NCI-H2171 (cell line): ENCODE measurements at regions not wholly inside any gene's neighbourhood (a gene's known extent, or its start where the extent isn't known, plus 50 kb on each side); places are given as distances from the start of the nearest gene placed in this dataset.

Experiments used
- DNase-seq: peaks from one replicate; lab custom pipeline; 2025; lab: John Stamatoyannopoulos, UW

DNA sequence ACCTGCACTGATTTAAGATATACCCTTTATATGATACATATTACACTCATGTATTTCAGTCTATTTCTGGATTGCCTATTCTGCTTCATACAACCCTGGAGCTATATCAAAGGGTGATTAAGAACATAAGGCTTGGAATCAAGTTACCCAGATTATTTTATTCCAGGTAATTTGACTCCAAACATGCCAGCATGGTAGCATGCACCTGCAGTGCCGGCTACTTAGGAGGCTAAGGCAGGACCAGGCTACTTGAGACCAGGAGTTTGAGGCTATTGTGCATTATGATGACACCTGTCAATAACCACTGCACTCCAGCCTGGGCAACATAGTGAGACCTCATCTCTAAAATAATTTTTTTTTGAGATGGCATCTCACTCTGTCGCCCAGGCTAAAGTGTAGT is 50.4 kb upstream of the NEO1 start:
- peak; percentile 57 for DNase-seq

GRCh38 chr15:73000293-73000692 is 52.0 kb upstream of the NEO1 start:
- DNase-seq = no peak

- DNase-seq = no peak
Observed at GRCh38 chr15:72999586-72999985, 52.7 kb upstream of the NEO1 start.

GRCh38 chr15:72998681-72999466 is 53.4 kb upstream of the NEO1 start:
- no peak for DNase-seq

DNA sequence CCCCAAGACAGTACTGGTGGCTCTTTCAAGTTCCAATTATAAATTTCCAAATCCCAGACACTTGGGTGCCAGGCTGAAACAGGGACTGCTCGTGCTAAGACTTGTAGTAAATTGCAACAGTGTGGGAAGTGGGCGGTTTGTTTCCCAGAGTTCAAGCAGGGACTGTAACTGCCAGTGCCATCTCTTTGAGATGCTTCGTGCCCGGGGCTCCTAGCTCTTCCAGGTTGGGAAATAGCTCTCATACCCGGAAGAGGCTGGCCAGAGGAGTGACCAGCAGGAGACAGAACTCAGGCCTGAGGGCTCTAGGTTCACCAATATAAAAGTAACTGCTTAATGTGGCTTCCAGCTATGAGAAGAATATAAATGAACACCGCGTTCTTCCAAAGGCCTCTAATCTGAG is 54.0 kb upstream of the NEO1 start:
- no peak for DNase-seq

- no peak for DNase-seq
Observed at GRCh38 chr15:72995849-72996248, 56.4 kb upstream of the NEO1 start.

DNA sequence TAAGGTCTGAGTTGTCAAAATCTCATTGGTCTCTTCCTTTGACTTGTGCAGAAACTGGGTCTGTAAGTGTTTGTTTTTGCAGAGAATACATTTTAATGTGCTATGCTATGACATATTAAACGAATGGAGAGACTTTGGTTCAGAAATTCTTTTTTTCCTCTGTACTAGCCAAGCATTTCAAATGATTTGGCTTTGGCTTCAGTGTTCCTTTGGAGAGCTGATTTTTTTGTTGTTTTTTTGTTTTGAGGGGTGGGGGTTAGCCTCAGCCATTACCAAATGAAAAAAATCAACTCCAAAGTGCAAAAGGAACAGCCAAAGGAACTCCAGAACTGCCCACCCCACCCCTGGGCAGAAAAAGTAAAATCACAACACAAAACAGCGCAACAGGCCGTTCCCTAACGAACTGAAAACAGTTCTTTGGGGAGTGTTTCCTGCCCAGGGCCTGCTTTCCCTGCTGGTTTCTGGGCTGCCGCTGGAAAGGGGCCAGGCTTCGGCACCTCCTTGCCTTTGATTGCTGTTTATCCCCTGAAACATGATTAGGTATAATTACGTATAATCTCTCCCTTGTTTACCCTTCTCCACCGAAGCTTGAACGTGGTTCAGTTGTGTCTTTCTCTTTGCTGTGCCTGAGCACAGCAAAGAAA is 57.6 kb upstream of the NEO1 start:
- DNase-seq = peak; percentile 56

- no peak for DNase-seq
Observed at GRCh38 chr15:72992841-72993252, 59.4 kb upstream of the NEO1 start.

- DNase-seq = no peak
Observed at GRCh38 chr15:72991026-72991425, 61.2 kb upstream of the NEO1 start.

- DNase-seq = no peak
Observed at GRCh38 chr15:72983801-72984545, 68.3 kb upstream of the NEO1 start.

DNA sequence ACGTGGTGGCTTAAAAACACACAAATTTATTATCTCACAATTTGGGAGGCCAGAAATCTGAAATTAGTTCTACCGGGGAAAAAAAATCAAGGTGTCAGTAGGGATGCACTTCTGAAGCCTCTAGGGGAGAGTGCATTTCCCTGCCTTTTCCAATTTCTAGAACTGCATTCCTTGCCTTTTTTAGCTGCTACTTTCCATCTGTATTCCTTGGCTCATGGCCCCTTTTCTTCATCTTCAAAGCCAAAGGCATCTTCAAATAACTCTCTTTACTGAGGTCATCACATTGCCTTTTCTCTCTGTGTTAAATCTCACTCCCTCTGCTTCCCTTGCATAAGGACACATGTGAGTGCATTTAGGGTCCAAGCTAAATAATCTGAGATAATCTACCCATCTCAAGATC is 69.5 kb upstream of the NEO1 start:
- no peak for DNase-seq

DNA sequence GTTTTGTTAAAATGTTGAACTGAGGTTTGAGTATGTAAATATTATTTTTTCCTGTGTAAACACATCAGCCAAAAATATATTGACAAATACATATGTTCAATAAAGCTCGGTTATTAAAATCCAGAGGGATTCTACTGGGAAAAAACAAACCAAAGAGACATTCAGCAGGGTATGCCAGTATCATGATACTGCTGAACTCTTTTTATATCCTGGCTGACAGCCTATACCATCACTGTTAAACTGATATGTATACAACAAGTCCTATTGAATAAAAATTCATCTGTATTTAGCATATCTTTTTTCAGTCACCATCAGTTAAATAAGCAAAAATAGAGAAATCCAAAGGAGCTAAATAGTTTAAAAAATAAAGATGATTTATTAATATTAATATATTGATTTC is 71.6 kb upstream of the NEO1 start:
- no peak for DNase-seq

GRCh38 chr15:72979791-72980190 is 72.5 kb upstream of the NEO1 start:
- DNase-seq = no peak

DNA sequence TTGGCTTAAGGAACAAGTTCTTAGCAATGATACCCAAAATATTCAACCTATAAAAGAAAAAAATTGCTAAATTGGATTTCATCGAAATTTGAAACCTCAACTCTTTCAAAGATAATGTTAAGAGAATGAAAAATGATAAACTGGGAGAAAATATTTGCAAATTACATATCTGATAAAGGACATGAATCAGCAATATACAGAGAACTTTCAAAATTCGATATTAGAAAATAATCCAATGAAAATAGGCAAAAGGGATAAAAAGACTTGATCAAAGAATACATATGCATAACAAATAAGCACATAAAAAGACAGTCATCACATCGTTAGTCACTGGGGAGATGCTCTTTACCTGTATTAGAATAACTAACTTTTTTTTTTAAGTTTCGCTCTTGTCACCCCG is 73.0 kb upstream of the NEO1 start:
- no peak for DNase-seq

DNA sequence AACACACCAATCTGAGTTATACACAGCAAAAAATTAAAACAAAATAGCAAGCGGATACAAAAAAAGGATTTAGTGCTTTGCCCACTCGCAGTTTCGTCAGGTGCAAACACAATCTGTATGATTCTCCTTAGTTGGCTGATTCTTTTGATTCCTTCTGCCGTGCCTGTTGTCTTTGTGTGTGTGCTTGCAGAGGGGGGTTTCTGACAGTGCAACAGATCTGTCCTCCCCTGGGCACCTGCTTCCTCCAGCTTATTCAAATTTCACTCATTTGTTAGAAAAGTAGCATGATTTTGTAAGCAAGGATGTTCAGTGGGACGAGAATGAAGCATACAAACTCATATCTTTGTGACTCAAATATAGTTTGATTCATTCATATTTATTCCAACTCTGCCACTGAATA is 74.0 kb upstream of the NEO1 start:
- DNase-seq = no peak

- no peak for DNase-seq
Observed at GRCh38 chr15:72972362-72972761, 79.9 kb upstream of the NEO1 start.

- no peak for DNase-seq
Observed at GRCh38 chr15:72971766-72972165, 80.5 kb upstream of the NEO1 start.

GRCh38 chr15:72970933-72971760 is 81.1 kb upstream of the NEO1 start:
- DNase-seq = no peak

GRCh38 chr15:72968531-72968922 is 83.7 kb upstream of the NEO1 start:
- peak; percentile 61 for DNase-seq

- no peak for DNase-seq
Observed at GRCh38 chr15:72967811-72968530, 84.3 kb upstream of the NEO1 start.

- no peak for DNase-seq
Observed at GRCh38 chr15:72967397-72967796, 84.9 kb upstream of the NEO1 start.

DNA sequence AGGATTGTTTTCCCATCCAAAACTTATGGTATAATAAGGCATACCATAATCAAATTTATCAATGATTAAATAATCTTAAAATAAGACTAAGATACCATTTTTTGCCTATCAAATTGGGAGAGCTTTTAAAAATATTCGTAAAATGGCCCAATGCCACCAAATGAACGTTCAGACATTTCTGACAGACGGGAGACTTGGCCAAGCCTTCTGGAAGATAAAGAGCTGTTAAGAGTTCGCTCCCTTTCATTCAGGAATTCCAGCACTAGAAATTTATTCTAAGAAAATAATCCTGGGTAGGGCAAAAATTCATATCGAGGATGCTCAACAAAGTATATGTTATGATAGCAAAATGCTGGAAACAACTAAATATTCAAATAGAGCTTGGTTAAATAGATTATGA is 85.6 kb upstream of the NEO1 start:
- no peak for DNase-seq
